Osteoblast (primary cell): ENCODE measurements at regions not wholly inside any gene's neighbourhood (a gene's known extent, or its start where the extent isn't known, plus 50 kb on each side); places are given as distances from the start of the nearest gene placed in this dataset.
A peak's percentile ranks its signal among the peaks of the same experiment; 100 is the strongest.

Source experiments
- DNase-seq: peaks from one replicate; pipeline ENCODE4 v3.0.0; 2011; ENCODE audit warnings: low spot score, mixed read lengths; ENCODE audit not compliant: insufficient read length; ENCODE audit errors: missing footprints
- H2AFZ ChIP-seq: 2 replicates; pipeline ENCODE4 v1.6.0; 2011; ENCODE audit warnings: mild to moderate bottlenecking, low read length
- H3K27ac ChIP-seq: 2 replicates; pipeline ENCODE4 v1.5.1; 2011; ENCODE audit warnings: mild to moderate bottlenecking, low read depth, low read length, moderate library complexity
- H3K27me3 ChIP-seq: 2 replicates; pipeline ENCODE4 v1.6.0; 2012; ENCODE audit warnings: mild to moderate bottlenecking, control low read depth, inconsistent platforms, low read length, moderate library complexity; ENCODE audit not compliant: insufficient read depth
- H3K36me3 ChIP-seq: 2 replicates; pipeline ENCODE4 v1.5.1; 2011; ENCODE audit warnings: mild to moderate bottlenecking, low read length, control low read depth, moderate library complexity; ENCODE audit not compliant: insufficient read depth
- H3K4me1 ChIP-seq: 2 replicates; pipeline ENCODE4 v1.5.1; 2011; ENCODE audit warnings: mild to moderate bottlenecking, low read length, control low read depth, moderate library complexity; ENCODE audit not compliant: insufficient read depth
- H3K4me2 ChIP-seq: 2 replicates; pipeline ENCODE4 v1.6.0; 2011; ENCODE audit warnings: mild to moderate bottlenecking, low read length; ENCODE audit not compliant: insufficient read depth
- H3K4me3 ChIP-seq: fragments of 200-600 bp; sonication (generic); 3 replicates; pipeline ENCODE4 v1.5.1; 2012; ENCODE audit warnings: mild to moderate bottlenecking, low read length, inconsistent platforms; ENCODE audit not compliant: insufficient read depth
- H3K79me2 ChIP-seq: 2 replicates; pipeline ENCODE4 v1.6.0; 2012; ENCODE audit warnings: mild to moderate bottlenecking, low read length, control low read depth, inconsistent platforms; ENCODE audit not compliant: insufficient read depth
- H3K9me3 ChIP-seq: 2 replicates; pipeline ENCODE4 v1.5.1; 2011; ENCODE audit warnings: low read depth, low read length, control low read depth
- H4K20me1 ChIP-seq: 2 replicates; pipeline ENCODE4 v1.6.0; 2012; ENCODE audit warnings: mild to moderate bottlenecking, low read length, control low read depth; ENCODE audit not compliant: insufficient read depth
- TF ChIP-seq, protein P1 (sequence below): IDR thresholded peaks from 2 replicates; pipeline ENCODE4 v1.5.1; 2011; ENCODE audit warnings: mild to moderate bottlenecking, low read depth, low read length, moderate library complexity; ENCODE audit errors: extremely low read depth

DNA sequence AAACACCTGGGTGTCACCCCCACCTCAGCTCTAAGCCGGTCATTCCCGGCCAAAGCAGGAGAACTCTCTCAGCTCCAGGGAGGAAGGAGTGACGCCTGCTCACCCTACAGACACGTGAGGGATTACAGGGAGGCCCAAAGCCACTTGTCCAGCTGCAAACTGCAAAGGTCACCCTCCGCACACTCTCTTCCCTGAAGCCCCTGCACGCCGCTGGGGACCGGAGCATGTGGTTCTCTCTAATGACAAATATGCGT lies 108.0 kb upstream of the ID2 start:
- Histone ChIP-seq H3K4me1 (peaks cover 6% of the 10 kb centered on the region), H3K9me3 (no peaks in the 10 kb centered on the region), H3K27me3 (peaks cover 9% of the 10 kb centered on the region), H4K20me1 (no peaks in the 10 kb centered on the region), H2AFZ (no peak overlapping the region), H3K79me2 (no peaks in the 10 kb centered on the region), H3K4me3 (no peak overlapping the region), H3K4me2 (no peak overlapping the region), H3K27ac (no peak overlapping the region), H3K36me3 (no peaks in the 10 kb centered on the region)
- TF ChIP-seq, protein P1, sequence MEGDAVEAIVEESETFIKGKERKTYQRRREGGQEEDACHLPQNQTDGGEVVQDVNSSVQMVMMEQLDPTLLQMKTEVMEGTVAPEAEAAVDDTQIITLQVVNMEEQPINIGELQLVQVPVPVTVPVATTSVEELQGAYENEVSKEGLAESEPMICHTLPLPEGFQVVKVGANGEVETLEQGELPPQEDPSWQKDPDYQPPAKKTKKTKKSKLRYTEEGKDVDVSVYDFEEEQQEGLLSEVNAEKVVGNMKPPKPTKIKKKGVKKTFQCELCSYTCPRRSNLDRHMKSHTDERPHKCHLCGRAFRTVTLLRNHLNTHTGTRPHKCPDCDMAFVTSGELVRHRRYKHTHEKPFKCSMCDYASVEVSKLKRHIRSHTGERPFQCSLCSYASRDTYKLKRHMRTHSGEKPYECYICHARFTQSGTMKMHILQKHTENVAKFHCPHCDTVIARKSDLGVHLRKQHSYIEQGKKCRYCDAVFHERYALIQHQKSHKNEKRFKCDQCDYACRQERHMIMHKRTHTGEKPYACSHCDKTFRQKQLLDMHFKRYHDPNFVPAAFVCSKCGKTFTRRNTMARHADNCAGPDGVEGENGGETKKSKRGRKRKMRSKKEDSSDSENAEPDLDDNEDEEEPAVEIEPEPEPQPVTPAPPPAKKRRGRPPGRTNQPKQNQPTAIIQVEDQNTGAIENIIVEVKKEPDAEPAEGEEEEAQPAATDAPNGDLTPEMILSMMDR, result no peak
- no peak for DNase-seq

DNA sequence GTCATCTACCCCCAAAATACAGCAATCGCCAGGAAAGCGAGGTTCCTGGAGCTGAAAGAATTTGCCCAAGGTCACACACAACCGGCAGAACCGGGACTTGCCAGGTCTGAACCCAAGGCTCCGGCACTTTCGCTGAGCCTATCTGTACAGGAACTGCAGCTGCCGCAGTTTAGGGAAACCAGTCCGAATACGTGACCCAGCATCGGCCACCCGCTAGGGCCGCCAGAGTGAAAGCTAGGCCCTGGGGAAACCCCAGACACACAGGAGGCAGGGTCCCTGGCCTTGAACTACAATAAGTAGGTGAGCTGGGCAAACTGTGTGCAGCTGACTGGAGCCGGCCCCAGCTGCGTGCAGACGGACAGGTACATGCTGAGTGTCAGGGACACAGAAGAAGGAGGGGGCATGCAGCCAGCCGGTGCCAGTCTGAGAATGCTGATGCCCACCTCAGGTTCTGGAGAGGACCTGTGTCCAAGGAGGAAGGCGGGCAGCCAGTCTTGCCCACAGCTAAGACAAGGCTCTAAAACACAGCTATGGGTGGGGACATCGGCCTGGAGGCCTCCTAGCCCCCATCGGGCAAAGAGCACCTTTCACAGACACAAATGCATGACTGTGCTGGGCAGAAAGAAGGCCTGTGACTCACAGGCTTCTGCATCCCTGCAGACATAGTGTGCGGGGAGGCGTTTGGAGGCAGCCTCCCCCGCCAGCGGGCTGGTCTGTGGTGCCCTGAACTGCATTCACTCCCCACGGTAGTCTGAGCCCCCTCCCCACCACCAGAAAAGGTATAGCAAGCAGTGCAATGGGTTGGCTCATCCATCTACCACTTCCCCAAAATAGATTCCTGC lies 107.4 kb upstream of the ID2 start:
- DNase-seq, result peak; percentile 89

GRCh38 chr2:8575038-8575833 lies 106.6 kb upstream of the ID2 start:
- peak overlapping the region; percentile 56 for H3K4me3 ChIP-seq
- H3K27ac ChIP-seq, result no peak overlapping the region
- H2AFZ ChIP-seq, result peak overlapping the region; percentile 42
- H3K4me1 ChIP-seq, result peaks cover 6% of the 10 kb centered on the region
- no peaks in the 10 kb centered on the region for H3K79me2 ChIP-seq
- no peaks in the 10 kb centered on the region for H4K20me1 ChIP-seq
- DNase-seq, result peak; percentile 81
- H3K9me3 ChIP-seq, result no peaks in the 10 kb centered on the region
- TF ChIP-seq, protein P1, result no peak
- H3K27me3 ChIP-seq, result peaks cover 9% of the 10 kb centered on the region
- no peaks in the 10 kb centered on the region for H3K36me3 ChIP-seq
- peak overlapping the region; percentile 79 for H3K4me2 ChIP-seq

More for the DNA sequence above, 107.4 kb upstream of the ID2 start:
- H3K9me3 ChIP-seq, result no peaks in the 10 kb centered on the region
- TF ChIP-seq, protein P1, result no peak
- peaks cover 6% of the 10 kb centered on the region for H3K4me1 ChIP-seq
- no peak overlapping the region for H3K27ac ChIP-seq
- H3K4me2 ChIP-seq, result peak overlapping the region; percentile 79
- H4K20me1 ChIP-seq, result no peaks in the 10 kb centered on the region
- H3K79me2 ChIP-seq, result no peaks in the 10 kb centered on the region
- H3K4me3 ChIP-seq, result peak overlapping the region; percentile 56
- H2AFZ ChIP-seq, result no peak overlapping the region
- no peaks in the 10 kb centered on the region for H3K36me3 ChIP-seq
- peaks cover 9% of the 10 kb centered on the region for H3K27me3 ChIP-seq

- TF ChIP-seq, protein P1, result no peak
- H2AFZ ChIP-seq, result no peak overlapping the region
- H3K36me3 ChIP-seq, result no peaks in the 10 kb centered on the region
- H3K27ac ChIP-seq, result no peak overlapping the region
- peaks cover 9% of the 10 kb centered on the region for H3K27me3 ChIP-seq
- no peak overlapping the region for H3K4me3 ChIP-seq
- H3K4me1 ChIP-seq, result peaks cover 6% of the 10 kb centered on the region
- H4K20me1 ChIP-seq, result no peaks in the 10 kb centered on the region
- no peaks in the 10 kb centered on the region for H3K79me2 ChIP-seq
- H3K4me2 ChIP-seq, result no peak overlapping the region
- H3K9me3 ChIP-seq, result no peaks in the 10 kb centered on the region
- no peak for DNase-seq
These were observed 105.9 kb upstream of the ID2 start for GRCh38 chr2:8575834-8576423.
